AG09309 (cell line): ENCODE measurements at regions not wholly inside any gene's neighbourhood (a gene's known extent, or its start where the extent isn't known, plus 50 kb on each side); places are given as distances from the start of the nearest gene placed in this dataset.

Experiments
- DNase-seq: peaks from one replicate; pipeline ENCODE4 v3.0.0-alpha.2; 2010; ENCODE audit warnings: low read depth
- H3K4me3 ChIP-seq: 2 replicates; pipeline ENCODE4 v1.5.1; 2011; ENCODE audit warnings: mild to moderate bottlenecking, low read depth, low read length, moderate library complexity; ENCODE audit not compliant: control insufficient read depth
- CTCF ChIP-seq: IDR thresholded peaks from 2 replicates; pipeline ENCODE4 v1.5.1; 2011; ENCODE audit warnings: mild to moderate bottlenecking, low read depth, low read length, inconsistent platforms; ENCODE audit not compliant: insufficient read depth, control insufficient read depth; ENCODE audit errors: missing control alignments

- DNase-seq, result no peak
- no peak for TF ChIP-seq CTCF
- H3K4me3 ChIP-seq, result no peak overlapping the region
Observed at GRCh38 chr2:121866789-121867188, 111.3 kb downstream of the TSN start.

GRCh38 chr2:121868652-121869051 lies 113.2 kb downstream of the TSN start:
- DNase-seq, result no peak
- no peak overlapping the region for H3K4me3 ChIP-seq
- TF ChIP-seq CTCF, result no peak

DNA sequence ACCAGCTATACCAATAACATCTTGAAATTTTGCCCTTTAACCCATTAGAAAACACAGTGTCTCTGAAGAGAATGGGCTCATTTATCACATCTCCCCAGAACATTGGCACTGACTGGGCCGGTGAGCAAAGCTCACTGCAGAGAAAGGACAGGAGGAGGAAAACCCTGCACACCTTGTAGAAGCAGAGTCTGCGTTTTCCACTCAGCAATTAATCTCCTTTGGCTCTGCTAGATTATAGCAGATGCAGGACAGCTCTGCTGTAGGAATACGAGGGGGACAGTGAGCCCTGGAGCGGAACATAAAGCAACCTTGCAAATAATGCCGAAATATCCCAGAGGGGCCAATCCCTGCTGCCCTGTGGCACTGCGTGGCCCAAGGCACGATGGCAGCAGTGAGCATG lies 113.9 kb downstream of the TSN start:
- no peak for TF ChIP-seq CTCF
- H3K4me3 ChIP-seq, result no peak overlapping the region
- DNase-seq, result no peak

- no peak overlapping the region for H3K4me3 ChIP-seq
- TF ChIP-seq CTCF, result no peak
- DNase-seq, result no peak
Observed at GRCh38 chr2:121869873-121870272, 114.4 kb downstream of the TSN start.

- TF ChIP-seq CTCF, result no peak
- no peak overlapping the region for H3K4me3 ChIP-seq
- no peak for DNase-seq
Observed at GRCh38 chr2:121872651-121873050, 117.2 kb downstream of the TSN start.

DNA sequence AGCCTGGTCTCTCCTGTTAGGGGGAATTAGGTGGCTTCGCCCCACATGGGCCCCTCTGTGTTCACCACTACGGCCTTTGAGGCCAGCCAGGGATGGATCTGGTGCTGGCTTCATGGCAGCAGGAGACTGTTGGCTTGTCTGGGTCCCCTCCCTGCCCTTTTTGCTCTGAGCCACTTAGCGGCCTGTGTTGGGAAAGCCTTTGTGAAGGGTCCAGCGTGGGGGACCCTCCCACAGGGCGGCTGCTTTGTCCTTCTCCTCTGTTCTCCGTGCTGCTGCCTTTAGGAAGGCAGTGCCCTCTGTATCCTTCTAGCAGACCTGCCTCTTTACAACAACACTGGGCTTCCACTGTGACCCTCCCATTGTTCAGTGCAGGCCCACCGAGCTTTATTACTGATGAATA lies 118.4 kb downstream of the TSN start:
- no peak for TF ChIP-seq CTCF
- no peak for DNase-seq
- H3K4me3 ChIP-seq, result no peak overlapping the region

- H3K4me3 ChIP-seq, result no peak overlapping the region
- DNase-seq, result no peak
Observed at GRCh38 chr2:121875585-121876185, 120.2 kb downstream of the TSN start.

More at GRCh38 chr2:121875585-121876185, 120.2 kb downstream of the TSN start:
- TF ChIP-seq CTCF, result no peak
